ENCODE measurements at regions not wholly inside any gene's neighbourhood (a gene's known extent, or its start where the extent isn't known, plus 50 kb on each side); places are given as distances from the start of the nearest gene placed in this dataset.

GRCh38 chr3:117059067-117059955 is 349.7 kb downstream of the TUSC7 start:
- Histone ChIP-seq H3K27ac (ENCODE audit: low read depth in 1 of 2, low read length in 1 of 2) (no peak overlapping the region), H3K27me3 (ENCODE audit: control insufficient read depth in 3 of 3, insufficient read depth in 3 of 3, low read length in 2 of 3) (no peaks in the 10 kb centered on the region), H3K4me3 (no peak overlapping the region), H3K9ac (ENCODE audit: insufficient read depth in 1 of 2, low read length in 2 of 2) (peak overlapping the region in 1 of 2 donors; percentile 47), H3K4me1 (ENCODE audit: control insufficient read depth in 5 of 5, insufficient read depth in 5 of 5, low read length in 5 of 5) (peaks cover 0 to 11% (median 0%) of the 10 kb centered on the region in 5 donors), H3K36me3 (ENCODE audit: control insufficient read depth in 4 of 4, insufficient read depth in 4 of 4, low read length in 4 of 4) (no peaks in the 10 kb centered on the region), H3K9me3 (ENCODE audit: control insufficient read depth in 4 of 4, insufficient read depth in 3 of 4, low read length in 3 of 4) (no peaks in the 10 kb centered on the region)
- ATAC-seq (ENCODE audit: insufficient read depth, low FRiP score) (no peak), DNase-seq (peak in 2 of 3 donors; percentile 84 to 85)
- TF ChIP-seq CTCF (IDR thresholded peaks at IDR 0.05; ENCODE audit: control extremely low read depth, extremely low read depth): peak; percentile 10
- 54 to 66% methylated on average over 6 of the region's 6 CpGs for WGBS, 2 donors

GRCh38 chr3:117059956-117060270 is 350.3 kb downstream of the TUSC7 start:
- TF ChIP-seq CTCF (IDR thresholded peaks at IDR 0.05; ENCODE audit: control extremely low read depth, extremely low read depth): no peak
- Histone ChIP-seq H3K4me3 (no peak overlapping the region), H3K4me1 (ENCODE audit: control insufficient read depth in 5 of 5, insufficient read depth in 5 of 5, low read length in 5 of 5) (peaks cover 0 to 11% (median 0%) of the 10 kb centered on the region in 5 donors), H3K27ac (ENCODE audit: low read depth in 1 of 2, low read length in 1 of 2) (no peak overlapping the region), H3K9me3 (ENCODE audit: control insufficient read depth in 4 of 4, insufficient read depth in 3 of 4, low read length in 3 of 4) (no peaks in the 10 kb centered on the region), H3K27me3 (ENCODE audit: control insufficient read depth in 3 of 3, insufficient read depth in 3 of 3, low read length in 2 of 3) (no peaks in the 10 kb centered on the region), H3K9ac (ENCODE audit: insufficient read depth in 1 of 2, low read length in 2 of 2) (peak overlapping the region in 1 of 2 donors; percentile 47), H3K36me3 (ENCODE audit: control insufficient read depth in 4 of 4, insufficient read depth in 4 of 4, low read length in 4 of 4) (no peaks in the 10 kb centered on the region)
- ATAC-seq (ENCODE audit: insufficient read depth, low FRiP score): no peak
- WGBS, 2 donors: 55 to 82% methylated on average over 3 of the region's 3 CpGs
- peak in 1 of 3 donors; percentile 52 for DNase-seq

GRCh38 chr3:117063930-117064329 is 354.4 kb downstream of the TUSC7 start:
- DNase-seq (peak in 1 of 3 donors; percentile 13), ATAC-seq (ENCODE audit: insufficient read depth, low FRiP score) (peak; percentile 61)
- Histone ChIP-seq H3K36me3 (ENCODE audit: control insufficient read depth in 4 of 4, insufficient read depth in 4 of 4, low read length in 4 of 4) (no peaks in the 10 kb centered on the region), H3K9me3 (ENCODE audit: control insufficient read depth in 4 of 4, insufficient read depth in 3 of 4, low read length in 3 of 4) (no peaks in the 10 kb centered on the region), H3K27me3 (ENCODE audit: control insufficient read depth in 3 of 3, insufficient read depth in 3 of 3, low read length in 2 of 3) (no peaks in the 10 kb centered on the region), H3K9ac (ENCODE audit: insufficient read depth in 1 of 2, low read length in 2 of 2) (no peak overlapping the region), H3K4me1 (ENCODE audit: control insufficient read depth in 5 of 5, insufficient read depth in 5 of 5, low read length in 5 of 5) (peaks cover 0 to 11% (median 0%) of the 10 kb centered on the region in 5 donors), H3K27ac (ENCODE audit: low read depth in 1 of 2, low read length in 1 of 2) (no peak overlapping the region), H3K4me3 (no peak overlapping the region)
- no peak for TF ChIP-seq CTCF (IDR thresholded peaks at IDR 0.05; ENCODE audit: control extremely low read depth, extremely low read depth)
- WGBS, 2 donors: 22 to 27% methylated on average over 1 of the region's 1 CpG
